ENCODE measurements at regions not wholly inside any gene's neighbourhood (a gene's known extent, or its start where the extent isn't known, plus 50 kb on each side); places are given as distances from the start of the nearest gene placed in this dataset.

GRCh38 chr9:21669701-21670100 is 132.7 kb upstream of the MTAP start:
- TF ChIP-seq CTCF (IDR thresholded peaks at IDR 0.05), result no peak
- TF ChIP-seq POLR2A (IDR thresholded peaks at IDR 0.05), result no peak

Measured in uterus (tissue), 2 donors.